ENCODE measurements at regions not wholly inside any gene's neighbourhood (a gene's known extent, or its start where the extent isn't known, plus 50 kb on each side); places are given as distances from the start of the nearest gene placed in this dataset.

DNA sequence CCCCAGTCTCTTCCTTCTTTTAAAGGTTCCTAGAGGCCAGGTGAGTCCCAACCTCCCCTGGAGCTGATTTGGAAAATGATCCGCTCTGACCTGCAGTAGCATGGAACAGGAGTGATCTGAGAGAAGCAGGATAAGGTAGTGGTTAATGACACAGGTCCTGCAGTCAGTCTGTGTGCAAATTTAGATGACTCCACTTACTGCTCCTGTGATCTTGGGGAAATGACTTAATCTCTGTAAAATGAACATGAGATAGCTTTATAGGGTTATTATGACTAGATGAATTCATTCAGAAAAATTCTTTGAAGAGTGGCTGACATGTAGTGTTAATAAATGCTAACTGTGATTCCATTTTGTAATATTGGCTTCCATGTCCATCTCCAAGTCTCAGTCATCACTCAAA, 374.9 kb upstream of the CAMK1G start:
- no peak overlapping the region for H3K27ac ChIP-seq (ENCODE audit: low read depth, low read length)
- no CpG with 5 or more reads among the region's 1 CpG for WGBS (ENCODE audit: extremely low coverage, insufficient coverage, insufficient read length)
- peaks cover 12% of the 10 kb centered on the region for H3K79me1 ChIP-seq (ENCODE audit: low read length)
- peaks cover 2% of the 10 kb centered on the region for H3K79me2 ChIP-seq (ENCODE audit: control insufficient read depth, insufficient read depth, low read length, poor library complexity)
- H4K12ac ChIP-seq (ENCODE audit: low read depth, low read length) = no peak overlapping the region
- H2AFZ ChIP-seq (ENCODE audit: insufficient read depth, low read length, poor library complexity) = no peak overlapping the region
- no peak overlapping the region for H3K4me2 ChIP-seq (ENCODE audit: low read length)
- H2BK120ac ChIP-seq (ENCODE audit: insufficient read depth, low read length, poor library complexity) = no peak overlapping the region
- no peak overlapping the region for H3K18ac ChIP-seq (ENCODE audit: low read length)
- H3K14ac ChIP-seq (ENCODE audit: low read length) = no peak overlapping the region
- H3K9ac ChIP-seq (ENCODE audit: low read length) = no peak overlapping the region
- no peaks in the 10 kb centered on the region for H3K27me3 ChIP-seq (ENCODE audit: insufficient read depth, low read length)
- H3K36me3 ChIP-seq (ENCODE audit: control insufficient read depth in 1 of 2, insufficient read depth in 2 of 2, low read length in 2 of 2) = no peaks in the 10 kb centered on the region
- peak overlapping the region; percentile 4 for H4K91ac ChIP-seq (ENCODE audit: low read depth, low read length)
- no peak overlapping the region for H3K4me3 ChIP-seq (ENCODE audit: low read depth, low read length)
- no peak overlapping the region for H3K4ac ChIP-seq (ENCODE audit: low read depth, low read length)
- no peak overlapping the region for H4K8ac ChIP-seq (ENCODE audit: low read depth, low read length)
- DNase-seq = no peak
- H3K9me3 ChIP-seq (ENCODE audit: insufficient read depth, low read depth, low read length) = no peaks in the 10 kb centered on the region
- no peak overlapping the region for H3K23ac ChIP-seq (ENCODE audit: low read length)
- no peak overlapping the region for H2AK5ac ChIP-seq (ENCODE audit: low read length)
- H3K4me1 ChIP-seq (ENCODE audit: control insufficient read depth in 1 of 2, insufficient read depth in 2 of 2, low read length in 2 of 2) = peaks cover 0 to 7% of the 10 kb centered on the region in 2 experiments
- no peak overlapping the region for H2BK12ac ChIP-seq (ENCODE audit: low read length)
- no peak overlapping the region for H2BK5ac ChIP-seq (ENCODE audit: low read depth, low read length, poor library complexity)

DNA sequence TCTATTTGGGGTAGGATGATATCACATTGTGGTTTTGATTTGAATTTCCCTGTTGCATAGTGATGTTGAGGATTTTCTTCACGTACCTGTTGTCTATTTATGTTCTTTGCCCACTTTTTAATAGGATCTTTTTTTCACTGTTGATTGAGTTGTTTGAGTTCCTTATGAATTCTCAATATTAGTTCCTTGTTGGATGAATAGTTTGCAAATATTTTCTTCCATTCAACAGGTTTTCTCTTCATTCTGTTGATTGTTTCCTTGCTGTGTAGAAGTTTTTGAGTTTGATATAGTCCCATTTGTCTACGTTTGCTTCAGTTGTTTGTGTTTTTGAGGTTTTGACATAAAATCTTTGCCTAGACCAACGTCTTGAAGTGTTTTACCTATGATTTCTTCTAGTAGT, 369.5 kb upstream of the CAMK1G start:
- no peak overlapping the region for H3K18ac ChIP-seq (ENCODE audit: low read length)
- no peaks in the 10 kb centered on the region for H3K79me2 ChIP-seq (ENCODE audit: control insufficient read depth, insufficient read depth, low read length, poor library complexity)
- peaks cover 6% of the 10 kb centered on the region for H3K9me3 ChIP-seq (ENCODE audit: insufficient read depth, low read depth, low read length)
- no peak overlapping the region for H4K91ac ChIP-seq (ENCODE audit: low read depth, low read length)
- no peak overlapping the region for H2AFZ ChIP-seq (ENCODE audit: insufficient read depth, low read length, poor library complexity)
- no peaks in the 10 kb centered on the region for H3K27me3 ChIP-seq (ENCODE audit: insufficient read depth, low read length)
- H2BK120ac ChIP-seq (ENCODE audit: insufficient read depth, low read length, poor library complexity) = no peak overlapping the region
- no peak overlapping the region for H3K14ac ChIP-seq (ENCODE audit: low read length)
- no peak overlapping the region for H3K4me2 ChIP-seq (ENCODE audit: low read length)
- DNase-seq = no peak
- no peak overlapping the region for H3K9ac ChIP-seq (ENCODE audit: low read length)
- H3K4me1 ChIP-seq (ENCODE audit: control insufficient read depth in 1 of 2, insufficient read depth in 2 of 2, low read length in 2 of 2) = peaks cover 2 to 7% of the 10 kb centered on the region in 2 experiments
- H3K27ac ChIP-seq (ENCODE audit: low read depth, low read length) = no peak overlapping the region
- H3K79me1 ChIP-seq (ENCODE audit: low read length) = peaks cover 15% of the 10 kb centered on the region
- H2BK12ac ChIP-seq (ENCODE audit: low read length) = no peak overlapping the region
- no peak overlapping the region for H2BK5ac ChIP-seq (ENCODE audit: low read depth, low read length, poor library complexity)
- H3K23ac ChIP-seq (ENCODE audit: low read length) = no peak overlapping the region
- no peak overlapping the region for H4K12ac ChIP-seq (ENCODE audit: low read depth, low read length)
- no CpG with 5 or more reads among the region's 3 CpGs for WGBS (ENCODE audit: extremely low coverage, insufficient coverage, insufficient read length)
- H4K8ac ChIP-seq (ENCODE audit: low read depth, low read length) = no peak overlapping the region
- H2AK5ac ChIP-seq (ENCODE audit: low read length) = no peak overlapping the region
- H3K4me3 ChIP-seq (ENCODE audit: low read depth, low read length) = no peak overlapping the region
- H3K4ac ChIP-seq (ENCODE audit: low read depth, low read length) = no peak overlapping the region
- no peaks in the 10 kb centered on the region for H3K36me3 ChIP-seq (ENCODE audit: control insufficient read depth in 1 of 2, insufficient read depth in 2 of 2, low read length in 2 of 2)

DNA sequence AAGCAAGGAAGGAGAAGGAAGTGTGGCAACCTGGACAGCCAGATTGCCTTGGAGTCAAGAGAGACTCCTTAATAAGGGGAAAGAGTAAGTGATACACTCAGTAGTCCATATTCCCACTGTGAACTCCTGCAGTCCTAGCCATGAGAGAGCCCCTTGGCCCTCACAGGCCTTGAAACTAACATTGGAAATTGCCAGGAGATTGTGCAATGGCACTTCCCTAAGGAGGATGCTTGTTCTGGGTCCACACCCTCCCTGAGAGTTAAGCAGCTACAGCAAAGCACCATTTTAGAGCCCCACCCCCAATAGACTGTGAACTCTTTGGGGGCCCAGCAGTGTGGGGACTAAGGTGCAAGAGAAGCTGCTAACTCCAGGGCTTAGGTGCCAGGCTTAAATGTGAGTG, 367.7 kb upstream of the CAMK1G start:
- H3K4me3 ChIP-seq (ENCODE audit: low read depth, low read length) = no peak overlapping the region
- no peaks in the 10 kb centered on the region for H3K27me3 ChIP-seq (ENCODE audit: insufficient read depth, low read length)
- H2AFZ ChIP-seq (ENCODE audit: insufficient read depth, low read length, poor library complexity) = no peak overlapping the region
- no peak overlapping the region for H4K12ac ChIP-seq (ENCODE audit: low read depth, low read length)
- no peak overlapping the region for H3K23ac ChIP-seq (ENCODE audit: low read length)
- H2AK5ac ChIP-seq (ENCODE audit: low read length) = no peak overlapping the region
- H3K4ac ChIP-seq (ENCODE audit: low read depth, low read length) = no peak overlapping the region
- no peak overlapping the region for H2BK120ac ChIP-seq (ENCODE audit: insufficient read depth, low read length, poor library complexity)
- H3K9ac ChIP-seq (ENCODE audit: low read length) = no peak overlapping the region
- H3K27ac ChIP-seq (ENCODE audit: low read depth, low read length) = no peak overlapping the region
- H2BK12ac ChIP-seq (ENCODE audit: low read length) = peak overlapping the region; percentile 51
- H3K14ac ChIP-seq (ENCODE audit: low read length) = no peak overlapping the region
- H3K4me2 ChIP-seq (ENCODE audit: low read length) = no peak overlapping the region
- no peak for DNase-seq
- no peak overlapping the region for H2BK5ac ChIP-seq (ENCODE audit: low read depth, low read length, poor library complexity)
- peaks cover 2% of the 10 kb centered on the region for H3K79me2 ChIP-seq (ENCODE audit: control insufficient read depth, insufficient read depth, low read length, poor library complexity)
- H3K79me1 ChIP-seq (ENCODE audit: low read length) = peaks cover 21% of the 10 kb centered on the region
- no peaks in the 10 kb centered on the region for H3K36me3 ChIP-seq (ENCODE audit: control insufficient read depth in 1 of 2, insufficient read depth in 2 of 2, low read length in 2 of 2)
- H3K9me3 ChIP-seq (ENCODE audit: insufficient read depth, low read depth, low read length) = peaks cover 6% of the 10 kb centered on the region
- H3K18ac ChIP-seq (ENCODE audit: low read length) = no peak overlapping the region
- H3K4me1 ChIP-seq (ENCODE audit: control insufficient read depth in 1 of 2, insufficient read depth in 2 of 2, low read length in 2 of 2) = peaks cover 8 to 16% of the 10 kb centered on the region in 2 experiments
- H4K8ac ChIP-seq (ENCODE audit: low read depth, low read length) = no peak overlapping the region
- peak overlapping the region; percentile 49 for H4K91ac ChIP-seq (ENCODE audit: low read depth, low read length)

- H3K18ac ChIP-seq (ENCODE audit: low read length) = no peak overlapping the region
- peaks cover 8 to 16% of the 10 kb centered on the region in 2 experiments for H3K4me1 ChIP-seq (ENCODE audit: control insufficient read depth in 1 of 2, insufficient read depth in 2 of 2, low read length in 2 of 2)
Observed at GRCh38 chr1:209218113-209218512, 365.4 kb upstream of the CAMK1G start.

More at GRCh38 chr1:209218113-209218512, 365.4 kb upstream of the CAMK1G start:
- Histone ChIP-seq H3K4me2 (ENCODE audit: low read length) (peak overlapping the region; percentile 22), H3K9me3 (ENCODE audit: insufficient read depth, low read depth, low read length) (peaks cover 6% of the 10 kb centered on the region), H3K27ac (ENCODE audit: low read depth, low read length) (peak overlapping the region; percentile 86), H3K4me3 (ENCODE audit: low read depth, low read length) (no peak overlapping the region), H2BK5ac (ENCODE audit: low read depth, low read length, poor library complexity) (peak overlapping the region; percentile 66), H4K91ac (ENCODE audit: low read depth, low read length) (peak overlapping the region; percentile 26), H4K8ac (ENCODE audit: low read depth, low read length) (no peak overlapping the region), H3K79me1 (ENCODE audit: low read length) (peaks cover 19% of the 10 kb centered on the region), H3K79me2 (ENCODE audit: control insufficient read depth, insufficient read depth, low read length, poor library complexity) (peaks cover 2% of the 10 kb centered on the region), H3K36me3 (ENCODE audit: control insufficient read depth in 1 of 2, insufficient read depth in 2 of 2, low read length in 2 of 2) (no peaks in the 10 kb centered on the region), H4K12ac (ENCODE audit: low read depth, low read length) (no peak overlapping the region), H3K4ac (ENCODE audit: low read depth, low read length) (no peak overlapping the region), H2AK5ac (ENCODE audit: low read length) (no peak overlapping the region), H3K27me3 (ENCODE audit: insufficient read depth, low read length) (no peaks in the 10 kb centered on the region), H3K14ac (ENCODE audit: low read length) (no peak overlapping the region), H3K9ac (ENCODE audit: low read length) (no peak overlapping the region), H2AFZ (ENCODE audit: insufficient read depth, low read length, poor library complexity) (no peak overlapping the region), H2BK120ac (ENCODE audit: insufficient read depth, low read length, poor library complexity) (no peak overlapping the region), H3K23ac (ENCODE audit: low read length) (no peak overlapping the region), H2BK12ac (ENCODE audit: low read length) (peak overlapping the region; percentile 50)
- DNase-seq = no peak
